ENCODE measurements at regions not wholly inside any gene's neighbourhood (a gene's known extent, or its start where the extent isn't known, plus 50 kb on each side); places are given as distances from the start of the nearest gene placed in this dataset.

- TF ChIP-seq CTCF (conservative IDR thresholded peaks at IDR 0.05; ENCODE audit: low read length): no peak
- TF ChIP-seq EZH2phosphoT487 (IDR thresholded peaks at IDR 0.05; ENCODE audit: borderline replicate concordance, low read depth, low read length): no peak
Observed at GRCh38 chr16:65947951-65948350, 418.5 kb upstream of the CDH5 start.
